ENCODE measurements at regions not wholly inside any gene's neighbourhood (a gene's known extent, or its start where the extent isn't known, plus 50 kb on each side); places are given as distances from the start of the nearest gene placed in this dataset.

DNA sequence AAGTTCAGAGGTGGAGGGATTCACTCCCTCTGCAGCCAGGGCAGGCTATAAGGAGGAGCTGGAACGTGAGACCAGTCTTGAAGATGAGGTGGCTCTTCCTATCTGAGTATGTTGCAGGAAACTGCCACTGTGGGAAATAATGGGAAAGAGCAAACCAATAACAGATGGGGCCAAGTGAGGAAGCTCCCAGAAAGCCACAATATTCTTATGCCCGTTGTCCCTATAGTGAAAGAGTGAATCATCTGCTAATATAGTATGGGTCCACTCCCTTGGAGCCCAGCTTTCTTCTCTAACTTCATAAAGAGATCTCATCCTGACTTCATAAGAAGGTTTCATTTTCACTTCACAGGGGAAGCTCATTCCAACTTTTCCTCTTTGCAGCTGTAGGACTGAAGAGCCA, 206.4 kb downstream of the BLID start:
- Histone ChIP-seq H3K56ac (ENCODE audit: insufficient read length, low read depth, low read length) (no peak overlapping the region), H3K9me3 (ENCODE audit: control insufficient read depth, low read depth, low read length) (no peaks in the 10 kb centered on the region), H4K20me1 (ENCODE audit: control insufficient read depth, insufficient read depth, insufficient read length) (no peaks in the 10 kb centered on the region), H2AFZ (ENCODE audit: low read length) (no peak overlapping the region), H2BK15ac (ENCODE audit: low read depth, low read length) (no peak overlapping the region), H2BK12ac (ENCODE audit: insufficient read length, low read depth, low read length) (no peak overlapping the region), H3K79me1 (ENCODE audit: insufficient read depth, low read depth, low read length, poor library complexity, severe bottlenecking) (no peaks in the 10 kb centered on the region), H2BK20ac (ENCODE audit: low read depth, low read length, poor library complexity, severe bottlenecking) (no peak overlapping the region), H3K79me2 (ENCODE audit: insufficient read depth, low read length) (no peaks in the 10 kb centered on the region), H3K4ac (ENCODE audit: low read depth, low read length) (no peak overlapping the region), H2AK5ac (ENCODE audit: insufficient read length, low read length) (no peak overlapping the region), H4K8ac (replicated peaks; ENCODE audit: insufficient read length, low read depth, low read length) (no peak overlapping the region), H3K18ac (ENCODE audit: insufficient read length, low read depth, low read length) (no peak overlapping the region), H3K27me3 (ENCODE audit: insufficient read depth, low read length) (no peaks in the 10 kb centered on the region), H3K27ac (ENCODE audit: insufficient read length, low read depth, low read length) (no peak overlapping the region), H3K4me1 (ENCODE audit: insufficient read depth, low read length) (no peaks in the 10 kb centered on the region), H2BK5ac (ENCODE audit: insufficient read length, low read length) (no peak overlapping the region), H4K5ac (ENCODE audit: insufficient read length, low read depth, low read length) (no peak overlapping the region), H3K9ac (ENCODE audit: extremely low read depth, insufficient read length, low read length) (no peak overlapping the region), H2BK120ac (ENCODE audit: low read depth, low read length, poor library complexity, severe bottlenecking) (no peak overlapping the region), H3T11ph (ENCODE audit: low read length) (no peak overlapping the region), H3K23ac (ENCODE audit: insufficient read length, low read depth, low read length) (no peak overlapping the region), H3K23me2 (ENCODE audit: insufficient read length, low read depth, low read length, poor library complexity, severe bottlenecking) (no peaks in the 10 kb centered on the region), H4K91ac (ENCODE audit: insufficient read length, low read depth, low read length) (no peak overlapping the region), H3K14ac (ENCODE audit: insufficient read depth, low read length) (no peak overlapping the region), H3K4me2 (ENCODE audit: insufficient read depth, insufficient read length, low read length) (no peak overlapping the region)
- Mint-ChIP-seq H3K36me3 (ENCODE audit: insufficient read depth in 1 of 3, low read depth in 3 of 3) (peaks cover 0 to 2% (median 0%) of the 10 kb centered on the region in 3 experiments; a peak in 1 of 7 replicates), H3K4me1 (peaks cover 4 to 5% of the 10 kb centered on the region in 2 experiments; a peak in 3 of 4 replicates), H3K9me3 (peaks cover 4 to 9% of the 10 kb centered on the region in 2 experiments; a peak in 3 of 5 replicates), H3K27ac (no peak overlapping the region), H3K27me3 (ENCODE audit: low read depth) (no peaks in the 10 kb centered on the region; the same call in 1 of the 2 replicates), H3K4me3 (no peak overlapping the region)
- WGBS (ENCODE audit: extremely low coverage, insufficient read length, low lambda C conversion rate) = no CpG with 5 or more reads among the region's 2 CpGs
- TF ChIP-seq, protein P1, sequence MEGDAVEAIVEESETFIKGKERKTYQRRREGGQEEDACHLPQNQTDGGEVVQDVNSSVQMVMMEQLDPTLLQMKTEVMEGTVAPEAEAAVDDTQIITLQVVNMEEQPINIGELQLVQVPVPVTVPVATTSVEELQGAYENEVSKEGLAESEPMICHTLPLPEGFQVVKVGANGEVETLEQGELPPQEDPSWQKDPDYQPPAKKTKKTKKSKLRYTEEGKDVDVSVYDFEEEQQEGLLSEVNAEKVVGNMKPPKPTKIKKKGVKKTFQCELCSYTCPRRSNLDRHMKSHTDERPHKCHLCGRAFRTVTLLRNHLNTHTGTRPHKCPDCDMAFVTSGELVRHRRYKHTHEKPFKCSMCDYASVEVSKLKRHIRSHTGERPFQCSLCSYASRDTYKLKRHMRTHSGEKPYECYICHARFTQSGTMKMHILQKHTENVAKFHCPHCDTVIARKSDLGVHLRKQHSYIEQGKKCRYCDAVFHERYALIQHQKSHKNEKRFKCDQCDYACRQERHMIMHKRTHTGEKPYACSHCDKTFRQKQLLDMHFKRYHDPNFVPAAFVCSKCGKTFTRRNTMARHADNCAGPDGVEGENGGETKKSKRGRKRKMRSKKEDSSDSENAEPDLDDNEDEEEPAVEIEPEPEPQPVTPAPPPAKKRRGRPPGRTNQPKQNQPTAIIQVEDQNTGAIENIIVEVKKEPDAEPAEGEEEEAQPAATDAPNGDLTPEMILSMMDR (conservative IDR thresholded peaks at IDR 0.05) = no peak
- no peak for DNase-seq
